ENCODE measurements at regions not wholly inside any gene's neighbourhood (a gene's known extent, or its start where the extent isn't known, plus 50 kb on each side); places are given as distances from the start of the nearest gene placed in this dataset.
"Not testable (repeated sequence)": the region's sequence is repeated elsewhere in the genome, so short reads cannot be mapped to it uniquely, and the experiment has no call there.

GRCh38 chr3:35908366-35909232, 269.3 kb downstream of the ARPP21 start:
- H3K27ac ChIP-seq (ENCODE audit: low read depth, low read length) = no peak overlapping the region
- H3K4me3 ChIP-seq (ENCODE audit: low read depth, low read length) = no peak overlapping the region
- no peaks in the 10 kb centered on the region for H3K9me3 ChIP-seq (ENCODE audit: control insufficient read depth, insufficient read depth, low read depth, low read length)
- H3K36me3 ChIP-seq (ENCODE audit: control insufficient read depth, insufficient read depth, low read length) = no peaks in the 10 kb centered on the region
- no peaks in the 10 kb centered on the region for H3K27me3 ChIP-seq (ENCODE audit: control insufficient read depth, insufficient read depth, low read length)
- no peak overlapping the region for H3K9ac ChIP-seq (ENCODE audit: low read length)
- H3K4me1 ChIP-seq (ENCODE audit: control insufficient read depth, insufficient read depth, low read length) = 0 out of 2 replicates have a peak, but pooled peaks cover 6% of the 10 kb centered on the region

DNA sequence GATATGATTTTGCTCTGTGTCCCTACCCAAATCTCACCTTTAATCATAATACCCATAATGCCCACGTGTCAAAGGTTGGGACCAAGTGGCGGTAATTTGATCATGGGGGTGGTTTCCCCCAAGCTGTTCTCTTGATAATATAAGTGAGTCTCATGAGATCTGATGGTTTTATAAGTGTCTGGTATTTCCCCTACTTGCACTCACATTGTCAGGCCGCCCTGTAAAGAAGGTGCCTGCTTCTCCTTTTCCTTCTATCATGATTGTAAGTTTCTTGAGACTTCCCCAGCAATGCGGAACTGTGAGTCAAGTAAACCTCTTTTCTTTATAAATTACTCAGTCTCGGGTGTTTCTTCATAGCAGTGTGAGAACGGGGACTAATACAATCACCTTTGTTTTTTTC, 279.8 kb downstream of the ARPP21 start:
- Histone ChIP-seq H3K4me3 (ENCODE audit: low read depth, low read length) (no peak overlapping the region), H3K27ac (ENCODE audit: low read depth, low read length) (no peak overlapping the region), H3K9me3 (ENCODE audit: control insufficient read depth, insufficient read depth, low read depth, low read length) (0 out of 2 replicates have a peak, but pooled peaks cover 4% of the 10 kb centered on the region), H3K36me3 (ENCODE audit: control insufficient read depth, insufficient read depth, low read length) (no peaks in the 10 kb centered on the region), H3K27me3 (ENCODE audit: control insufficient read depth, insufficient read depth, low read length) (no peaks in the 10 kb centered on the region), H3K9ac (ENCODE audit: low read length) (no peak overlapping the region), H3K4me1 (ENCODE audit: control insufficient read depth, insufficient read depth, low read length) (no peaks in the 10 kb centered on the region)

DNA sequence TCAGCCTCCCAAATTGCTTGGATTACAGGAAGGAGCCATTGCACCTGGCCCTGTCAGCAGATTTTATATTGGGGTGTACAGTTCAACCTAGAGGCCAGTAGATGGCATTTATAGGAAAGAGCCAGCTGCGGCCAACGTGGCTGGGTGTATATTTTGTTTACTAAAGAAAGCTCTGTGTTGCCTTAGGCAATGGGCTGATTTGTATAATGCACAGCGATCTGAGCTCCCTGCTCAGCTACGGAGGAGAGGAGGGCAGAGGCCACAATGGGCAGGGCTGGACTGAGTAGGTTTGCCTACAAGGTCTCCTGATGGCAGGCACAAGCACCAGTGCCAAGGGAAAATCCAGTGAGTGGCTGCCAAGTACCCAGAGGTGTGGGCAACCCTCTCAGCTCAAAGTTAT, 282.4 kb downstream of the ARPP21 start:
- H3K36me3 ChIP-seq (ENCODE audit: control insufficient read depth, insufficient read depth, low read length) = no peaks in the 10 kb centered on the region
- no peak overlapping the region for H3K9ac ChIP-seq (ENCODE audit: low read length)
- no peaks in the 10 kb centered on the region for H3K27me3 ChIP-seq (ENCODE audit: control insufficient read depth, insufficient read depth, low read length)
- H3K4me3 ChIP-seq (ENCODE audit: low read depth, low read length) = no peak overlapping the region
- H3K27ac ChIP-seq (ENCODE audit: low read depth, low read length) = no peak overlapping the region
- 0 out of 2 replicates have a peak, but pooled peaks cover 4% of the 10 kb centered on the region for H3K9me3 ChIP-seq (ENCODE audit: control insufficient read depth, insufficient read depth, low read depth, low read length)
- no peaks in the 10 kb centered on the region for H3K4me1 ChIP-seq (ENCODE audit: control insufficient read depth, insufficient read depth, low read length)

DNA sequence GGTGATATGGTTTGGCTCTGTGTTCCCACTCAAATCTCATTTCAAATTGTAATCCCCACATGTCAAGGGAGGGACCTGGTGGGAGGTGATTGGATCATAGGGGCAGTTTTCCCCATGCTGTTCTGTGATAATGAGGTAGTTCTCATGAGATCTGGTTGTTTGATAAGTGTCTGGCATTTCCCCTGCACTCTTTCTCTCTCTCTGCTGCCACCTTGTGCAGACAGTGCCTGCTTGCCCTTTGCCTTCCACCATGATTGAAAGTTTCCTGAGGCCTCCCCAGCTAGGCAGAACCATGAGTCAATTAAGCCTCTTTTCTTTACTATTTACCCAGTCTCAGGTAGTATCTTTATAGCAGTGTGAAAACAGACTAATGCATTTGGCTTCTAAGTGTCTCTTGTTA, 284.7 kb downstream of the ARPP21 start:
- H3K27ac ChIP-seq (ENCODE audit: low read depth, low read length); H3K4me1 ChIP-seq (ENCODE audit: control insufficient read depth, insufficient read depth, low read length); H3K36me3 ChIP-seq (ENCODE audit: control insufficient read depth, insufficient read depth, low read length); H3K27me3 ChIP-seq (ENCODE audit: control insufficient read depth, insufficient read depth, low read length); H3K9me3 ChIP-seq (ENCODE audit: control insufficient read depth, insufficient read depth, low read depth, low read length); H3K4me3 ChIP-seq (ENCODE audit: low read depth, low read length); H3K9ac ChIP-seq (ENCODE audit: low read length): not testable (repeated sequence)

DNA sequence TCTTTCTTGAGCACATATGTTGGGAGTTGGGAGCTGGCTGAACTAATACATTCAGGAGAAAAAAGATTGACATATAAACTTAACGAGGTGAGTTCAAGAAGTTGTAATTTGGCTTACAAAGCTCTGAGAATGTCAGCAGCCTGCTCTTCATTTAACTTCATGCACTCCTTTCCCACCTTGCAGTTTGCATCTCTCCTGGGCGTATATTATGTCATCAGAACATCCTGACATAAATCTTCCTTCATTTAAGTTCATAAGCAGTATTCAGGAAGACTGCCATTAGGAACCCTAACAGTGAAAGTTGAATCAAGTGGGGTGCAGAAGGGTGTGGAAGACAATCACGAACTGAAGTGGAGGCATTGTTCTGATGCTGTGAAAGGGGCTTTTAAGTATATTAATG, 288.1 kb downstream of the ARPP21 start:
- H3K9ac ChIP-seq (ENCODE audit: low read length) = no peak overlapping the region
- H3K4me3 ChIP-seq (ENCODE audit: low read depth, low read length) = no peak overlapping the region
- H3K36me3 ChIP-seq (ENCODE audit: control insufficient read depth, insufficient read depth, low read length) = no peaks in the 10 kb centered on the region
- no peaks in the 10 kb centered on the region for H3K27me3 ChIP-seq (ENCODE audit: control insufficient read depth, insufficient read depth, low read length)
- H3K4me1 ChIP-seq (ENCODE audit: control insufficient read depth, insufficient read depth, low read length) = no peaks in the 10 kb centered on the region
- no peaks in the 10 kb centered on the region for H3K9me3 ChIP-seq (ENCODE audit: control insufficient read depth, insufficient read depth, low read depth, low read length)
- no peak overlapping the region for H3K27ac ChIP-seq (ENCODE audit: low read depth, low read length)

GRCh38 chr3:35929158-35929557, 289.8 kb downstream of the ARPP21 start:
- Histone ChIP-seq H3K9ac (ENCODE audit: low read length) (no peak overlapping the region), H3K27me3 (ENCODE audit: control insufficient read depth, insufficient read depth, low read length) (no peaks in the 10 kb centered on the region), H3K4me1 (ENCODE audit: control insufficient read depth, insufficient read depth, low read length) (no peaks in the 10 kb centered on the region), H3K36me3 (ENCODE audit: control insufficient read depth, insufficient read depth, low read length) (no peaks in the 10 kb centered on the region), H3K27ac (ENCODE audit: low read depth, low read length) (no peak overlapping the region), H3K9me3 (ENCODE audit: control insufficient read depth, insufficient read depth, low read depth, low read length) (no peaks in the 10 kb centered on the region), H3K4me3 (ENCODE audit: low read depth, low read length) (no peak overlapping the region)

GRCh38 chr3:35931867-35932266, 292.5 kb downstream of the ARPP21 start:
- no peak overlapping the region for H3K4me3 ChIP-seq (ENCODE audit: low read depth, low read length)
- H3K27ac ChIP-seq (ENCODE audit: low read depth, low read length) = no peak overlapping the region
- no peaks in the 10 kb centered on the region for H3K9me3 ChIP-seq (ENCODE audit: control insufficient read depth, insufficient read depth, low read depth, low read length)
- H3K4me1 ChIP-seq (ENCODE audit: control insufficient read depth, insufficient read depth, low read length) = no peaks in the 10 kb centered on the region
- no peak overlapping the region for H3K9ac ChIP-seq (ENCODE audit: low read length)
- H3K36me3 ChIP-seq (ENCODE audit: control insufficient read depth, insufficient read depth, low read length) = no peaks in the 10 kb centered on the region
- no peaks in the 10 kb centered on the region for H3K27me3 ChIP-seq (ENCODE audit: control insufficient read depth, insufficient read depth, low read length)

GRCh38 chr3:35932995-35933394, 293.7 kb downstream of the ARPP21 start:
- no peaks in the 10 kb centered on the region for H3K9me3 ChIP-seq (ENCODE audit: control insufficient read depth, insufficient read depth, low read depth, low read length)
- no peak overlapping the region for H3K27ac ChIP-seq (ENCODE audit: low read depth, low read length)
- H3K27me3 ChIP-seq (ENCODE audit: control insufficient read depth, insufficient read depth, low read length) = no peaks in the 10 kb centered on the region
- H3K4me1 ChIP-seq (ENCODE audit: control insufficient read depth, insufficient read depth, low read length) = no peaks in the 10 kb centered on the region
- H3K4me3 ChIP-seq (ENCODE audit: low read depth, low read length) = no peak overlapping the region
- H3K36me3 ChIP-seq (ENCODE audit: control insufficient read depth, insufficient read depth, low read length) = no peaks in the 10 kb centered on the region
- no peak overlapping the region for H3K9ac ChIP-seq (ENCODE audit: low read length)

DNA sequence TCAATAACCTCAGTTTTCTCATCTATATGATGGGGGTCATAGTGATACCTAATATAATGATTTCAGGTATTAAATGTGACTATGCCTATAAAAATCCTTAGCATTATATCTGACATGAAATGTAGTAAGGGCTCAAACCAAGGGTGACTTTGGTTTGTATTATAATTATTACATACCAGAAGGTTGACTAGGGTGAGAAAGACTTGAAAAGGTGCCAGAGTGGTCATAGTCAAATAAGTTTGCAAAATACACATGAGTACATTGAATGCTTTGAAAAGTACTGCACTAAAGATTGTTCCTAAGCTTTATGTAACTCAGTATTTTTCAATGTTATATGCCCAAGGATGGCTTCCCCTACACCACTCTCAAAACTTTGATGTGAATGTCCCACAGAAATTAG, 297.2 kb downstream of the ARPP21 start:
- H3K27ac ChIP-seq (ENCODE audit: low read depth, low read length) = no peak overlapping the region
- no peaks in the 10 kb centered on the region for H3K36me3 ChIP-seq (ENCODE audit: control insufficient read depth, insufficient read depth, low read length)
- H3K9me3 ChIP-seq (ENCODE audit: control insufficient read depth, insufficient read depth, low read depth, low read length) = no peaks in the 10 kb centered on the region
- H3K27me3 ChIP-seq (ENCODE audit: control insufficient read depth, insufficient read depth, low read length) = no peaks in the 10 kb centered on the region
- no peak overlapping the region for H3K9ac ChIP-seq (ENCODE audit: low read length)
- H3K4me3 ChIP-seq (ENCODE audit: low read depth, low read length) = no peak overlapping the region
- H3K4me1 ChIP-seq (ENCODE audit: control insufficient read depth, insufficient read depth, low read length) = no peaks in the 10 kb centered on the region

DNA sequence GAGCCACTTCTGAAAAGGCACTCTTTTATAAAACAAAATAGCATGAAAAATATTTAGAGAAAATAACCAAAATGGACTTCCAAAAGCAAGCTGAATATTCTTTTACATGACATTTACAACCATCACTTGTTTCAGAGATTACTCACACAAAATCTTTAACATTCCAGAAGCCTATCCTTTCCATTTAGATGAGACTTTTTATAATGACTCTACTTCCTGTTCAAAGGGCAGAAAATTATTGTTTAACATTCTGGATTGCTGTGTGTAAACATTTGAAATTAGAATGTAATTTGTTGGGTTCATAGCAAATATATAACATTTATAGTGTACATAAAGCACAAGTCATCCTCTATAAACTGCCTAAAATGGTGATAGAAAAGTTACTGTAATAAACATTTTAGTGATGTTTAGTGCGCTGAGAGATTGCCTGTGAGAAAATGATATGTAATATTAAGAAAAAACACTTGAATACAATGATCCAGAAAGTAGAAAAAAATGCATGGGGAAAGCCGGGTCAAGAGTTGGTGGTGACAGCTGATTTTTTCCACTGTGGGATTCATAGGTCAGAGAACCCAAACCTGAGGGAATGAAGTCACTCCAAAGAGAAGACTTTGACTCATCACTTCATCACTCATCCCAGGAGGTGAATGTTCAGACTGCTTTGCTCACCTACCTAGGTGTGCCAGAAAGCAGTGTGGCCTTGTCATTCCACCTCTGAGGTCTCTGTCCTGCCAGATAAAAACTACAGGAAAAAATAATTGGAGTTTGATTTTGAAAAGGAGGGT, 305.8 kb downstream of the ARPP21 start:
- Histone ChIP-seq H3K4me1 (ENCODE audit: control insufficient read depth, insufficient read depth, low read length) (no peaks in the 10 kb centered on the region), H3K27me3 (ENCODE audit: control insufficient read depth, insufficient read depth, low read length) (no peaks in the 10 kb centered on the region), H3K36me3 (ENCODE audit: control insufficient read depth, insufficient read depth, low read length) (no peaks in the 10 kb centered on the region), H3K9ac (ENCODE audit: low read length) (no peak overlapping the region), H3K4me3 (ENCODE audit: low read depth, low read length) (no peak overlapping the region), H3K9me3 (ENCODE audit: control insufficient read depth, insufficient read depth, low read depth, low read length) (no peaks in the 10 kb centered on the region), H3K27ac (ENCODE audit: low read depth, low read length) (no peak overlapping the region)

DNA sequence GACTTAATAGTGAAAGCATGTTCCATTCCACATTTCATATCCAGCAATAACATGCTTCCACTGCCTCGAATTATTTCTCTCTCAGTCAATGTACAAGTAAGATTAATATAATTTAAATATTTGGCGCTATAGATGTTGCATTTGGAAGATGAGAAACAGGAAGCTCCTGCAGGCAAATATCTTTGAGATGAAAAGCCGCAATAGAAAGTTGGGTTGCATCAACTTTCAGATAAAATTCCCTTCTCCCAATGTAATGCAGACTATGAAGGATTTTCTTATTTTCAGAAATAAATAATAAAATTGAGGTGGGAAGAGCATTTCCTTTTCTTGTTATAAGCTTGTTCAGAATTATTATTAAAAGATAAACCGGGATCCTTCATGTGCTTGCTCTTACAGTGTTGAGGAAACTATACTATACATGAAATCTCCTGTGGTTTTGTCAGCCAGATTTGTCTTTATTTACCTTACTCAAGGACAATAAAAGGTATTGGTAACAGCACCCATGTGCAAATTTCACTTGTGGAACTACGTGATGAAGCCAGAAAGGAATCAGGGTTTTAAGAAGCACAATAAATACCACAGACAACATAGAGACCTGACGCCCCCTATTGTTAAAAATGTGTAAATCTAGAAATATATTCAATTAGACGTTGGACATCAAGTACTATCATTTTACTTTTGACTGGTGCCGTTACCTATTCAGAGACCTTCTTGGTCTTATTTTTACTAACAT, 307.0 kb downstream of the ARPP21 start:
- H3K9ac ChIP-seq (ENCODE audit: low read length) = no peak overlapping the region
- H3K27me3 ChIP-seq (ENCODE audit: control insufficient read depth, insufficient read depth, low read length) = no peaks in the 10 kb centered on the region
- no peaks in the 10 kb centered on the region for H3K4me1 ChIP-seq (ENCODE audit: control insufficient read depth, insufficient read depth, low read length)
- no peak overlapping the region for H3K4me3 ChIP-seq (ENCODE audit: low read depth, low read length)
- H3K36me3 ChIP-seq (ENCODE audit: control insufficient read depth, insufficient read depth, low read length) = no peaks in the 10 kb centered on the region
- no peak overlapping the region for H3K27ac ChIP-seq (ENCODE audit: low read depth, low read length)
- H3K9me3 ChIP-seq (ENCODE audit: control insufficient read depth, insufficient read depth, low read depth, low read length) = no peaks in the 10 kb centered on the region

All from HUES6 (cell line).